Activated CD4-positive, alpha-beta T cell treated with anti-CD3 and anti-CD28 coated beads, Interleukin-2, amount 50 U/mL, for 4 hours (primary cell): ENCODE measurements at regions not wholly inside any gene's neighbourhood (a gene's known extent, or its start where the extent isn't known, plus 50 kb on each side); places are given as distances from the start of the nearest gene placed in this dataset.
"Not testable (repeated sequence)": the region's sequence is repeated elsewhere in the genome, so short reads cannot be mapped to it uniquely, and the experiment has no call there.

ENCODE experiments used
- DNase-seq, 2 experiments: peaks; one replicate each; pipeline ENCODE4 v3.0.0-alpha.2; 2020

DNA sequence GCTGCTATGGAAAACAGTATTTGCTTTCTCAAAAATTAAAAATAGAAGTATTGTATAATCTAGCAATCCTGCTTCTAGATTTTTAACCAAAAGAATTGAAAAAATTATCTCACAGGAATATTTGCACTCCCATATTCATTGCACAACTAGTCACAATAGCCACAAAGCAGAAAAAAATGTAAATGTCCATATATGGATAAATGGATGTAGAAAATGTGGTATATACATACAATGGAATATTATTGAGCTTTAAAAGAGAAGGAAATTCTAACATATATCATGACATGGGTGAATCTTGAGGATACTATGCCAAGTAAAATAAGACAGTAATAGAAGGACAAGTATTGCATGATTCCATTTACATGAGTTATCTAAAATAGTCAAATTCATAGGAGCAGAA, 2753.0 kb downstream of the PCDH9 start:
- DNase-seq: no peak

DNA sequence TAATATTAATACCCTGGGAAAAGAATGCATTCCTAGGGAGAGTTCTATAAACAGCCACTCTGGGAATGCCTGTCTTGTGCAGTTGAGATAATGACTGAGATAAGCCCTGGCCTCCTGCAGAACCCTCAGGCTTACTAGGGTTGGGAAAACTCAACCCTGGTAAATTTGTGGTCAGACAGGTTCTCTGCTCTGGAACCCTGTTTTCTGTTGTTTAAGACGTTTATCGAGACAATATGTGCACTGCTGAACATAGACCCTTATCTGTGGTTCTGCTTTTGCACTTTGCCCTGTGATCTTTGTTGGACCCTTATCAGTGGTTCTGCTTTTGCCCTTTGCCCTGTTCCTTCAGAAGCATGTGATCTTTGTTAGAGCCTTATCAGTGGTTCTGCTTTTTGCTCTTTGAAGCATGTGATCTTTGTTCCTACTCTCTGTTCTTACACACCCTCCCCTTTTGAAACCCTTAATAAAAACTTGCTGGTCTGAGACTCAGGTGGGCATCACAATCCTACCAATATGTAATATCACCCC, 2754.0 kb downstream of the PCDH9 start:
- DNase-seq: not testable (repeated sequence)

DNA sequence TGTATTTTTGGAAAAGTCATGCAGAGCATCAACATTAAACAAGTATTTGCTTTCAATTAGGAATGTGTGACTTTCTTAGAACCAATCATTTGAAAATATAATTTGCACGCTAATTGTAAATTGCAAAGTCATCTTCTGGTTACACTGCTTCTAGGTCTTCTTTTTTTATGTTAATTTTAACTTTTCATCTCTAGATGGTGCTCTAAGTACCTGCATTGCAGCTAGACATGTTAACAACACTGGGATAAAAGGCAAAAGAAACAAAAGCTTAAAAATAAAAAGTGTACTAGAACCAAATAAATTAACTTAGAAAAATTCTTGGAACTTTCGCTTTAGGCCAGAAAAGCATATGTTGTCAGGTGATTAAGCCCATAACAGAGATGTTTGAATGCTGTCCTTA, 2758.2 kb downstream of the PCDH9 start:
- no peak for DNase-seq

- DNase-seq: no peak
Measured at GRCh38 chr13:64470751-64471150, 2759.4 kb downstream of the PCDH9 start.

DNA sequence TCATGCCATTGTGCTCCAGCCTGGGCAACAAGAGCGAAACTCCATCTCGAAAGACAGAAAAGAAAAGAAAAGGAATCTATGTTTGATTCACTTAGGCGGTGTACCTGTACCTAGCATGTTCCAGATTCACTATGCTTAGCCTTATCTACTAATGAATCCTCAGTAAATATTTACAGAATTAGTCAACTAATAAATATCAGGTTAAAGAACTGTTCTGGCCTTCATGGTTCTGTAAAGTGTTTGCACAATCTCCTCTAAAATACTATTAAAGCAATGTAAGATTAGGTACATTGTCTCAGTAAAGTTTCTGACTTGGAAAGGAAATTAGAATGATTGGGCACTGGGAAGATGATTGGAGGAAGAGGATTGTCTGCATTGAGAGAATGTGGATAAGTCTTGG, 2770.4 kb downstream of the PCDH9 start:
- DNase-seq: no peak

GRCh38 chr13:64457976-64458375, 2772.2 kb downstream of the PCDH9 start:
- no peak for DNase-seq

DNA sequence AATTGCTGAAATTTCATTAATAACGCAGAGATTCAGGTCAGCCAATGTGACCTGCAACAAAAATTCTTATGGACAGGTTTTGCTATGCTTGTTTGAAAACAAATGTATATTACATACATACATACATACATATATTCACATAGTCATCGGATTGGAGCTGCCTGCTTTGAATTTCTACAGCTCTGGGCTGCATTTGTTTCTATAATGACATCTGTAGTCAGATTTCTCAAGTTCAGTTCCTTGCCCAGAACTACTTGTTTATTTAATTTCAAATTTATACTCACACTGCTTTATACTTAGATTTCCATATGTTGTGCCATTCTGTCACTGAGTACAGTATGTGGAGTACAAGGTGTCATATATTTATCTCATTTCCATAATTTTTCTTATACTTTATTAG, 2775.0 kb downstream of the PCDH9 start:
- DNase-seq: no peak

- no peak for DNase-seq
Measured at GRCh38 chr13:64453831-64454230, 2776.3 kb downstream of the PCDH9 start.

- DNase-seq: no peak
Measured at GRCh38 chr13:64446372-64446771, 2783.8 kb downstream of the PCDH9 start.

- no peak for DNase-seq
Measured at GRCh38 chr13:64441740-64442139, 2788.4 kb downstream of the PCDH9 start.

DNA sequence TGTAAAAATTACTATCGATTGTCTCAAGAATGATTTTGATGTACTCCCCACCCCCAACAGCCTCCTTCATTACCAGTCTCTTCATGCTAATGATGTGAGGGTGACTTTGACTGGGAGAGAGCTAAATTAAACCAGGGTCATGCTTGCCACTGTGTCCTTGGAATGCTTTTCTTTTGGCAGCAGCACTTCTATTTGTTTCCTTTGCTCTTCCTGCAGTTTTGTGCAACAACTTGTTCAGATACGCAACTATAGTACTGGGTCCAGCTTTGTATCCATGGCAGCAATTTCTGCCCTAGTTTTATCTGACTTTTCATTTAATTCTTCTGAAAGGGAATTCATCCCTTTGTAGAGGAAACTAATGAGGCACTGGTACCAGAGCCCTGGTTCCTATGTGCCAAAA, 2792.1 kb downstream of the PCDH9 start:
- no peak for DNase-seq

DNA sequence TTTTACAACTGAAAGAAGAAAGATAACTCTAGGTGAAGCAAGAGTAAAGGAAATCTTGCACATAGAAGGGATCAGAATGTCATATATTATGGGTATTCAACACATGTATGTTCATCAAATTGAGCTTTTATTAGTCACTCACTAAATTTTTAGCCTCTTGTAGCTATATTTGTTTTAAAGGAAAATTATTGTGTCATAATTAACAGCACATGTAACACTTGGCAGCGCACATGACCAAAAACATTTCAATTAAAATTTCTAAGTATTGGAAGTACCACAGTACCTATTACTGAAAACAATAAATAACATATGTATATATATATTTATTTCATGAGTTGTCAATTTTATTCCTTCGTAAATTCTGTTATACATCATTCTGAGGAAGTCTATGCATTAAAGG, 2800.4 kb downstream of the PCDH9 start:
- no peak for DNase-seq

- no peak for DNase-seq
Measured at GRCh38 chr13:64428196-64428595, 2801.9 kb downstream of the PCDH9 start.

- DNase-seq: no peak
Measured at GRCh38 chr13:64423467-64423866, 2806.7 kb downstream of the PCDH9 start.

GRCh38 chr13:64420181-64420580, 2810.0 kb downstream of the PCDH9 start:
- DNase-seq: no peak

GRCh38 chr13:64417581-64417980, 2812.6 kb downstream of the PCDH9 start:
- no peak for DNase-seq

- no peak for DNase-seq
Measured at GRCh38 chr13:64414381-64414780, 2815.8 kb downstream of the PCDH9 start.

GRCh38 chr13:64413529-64413928, 2816.6 kb downstream of the PCDH9 start:
- DNase-seq: no peak

DNA sequence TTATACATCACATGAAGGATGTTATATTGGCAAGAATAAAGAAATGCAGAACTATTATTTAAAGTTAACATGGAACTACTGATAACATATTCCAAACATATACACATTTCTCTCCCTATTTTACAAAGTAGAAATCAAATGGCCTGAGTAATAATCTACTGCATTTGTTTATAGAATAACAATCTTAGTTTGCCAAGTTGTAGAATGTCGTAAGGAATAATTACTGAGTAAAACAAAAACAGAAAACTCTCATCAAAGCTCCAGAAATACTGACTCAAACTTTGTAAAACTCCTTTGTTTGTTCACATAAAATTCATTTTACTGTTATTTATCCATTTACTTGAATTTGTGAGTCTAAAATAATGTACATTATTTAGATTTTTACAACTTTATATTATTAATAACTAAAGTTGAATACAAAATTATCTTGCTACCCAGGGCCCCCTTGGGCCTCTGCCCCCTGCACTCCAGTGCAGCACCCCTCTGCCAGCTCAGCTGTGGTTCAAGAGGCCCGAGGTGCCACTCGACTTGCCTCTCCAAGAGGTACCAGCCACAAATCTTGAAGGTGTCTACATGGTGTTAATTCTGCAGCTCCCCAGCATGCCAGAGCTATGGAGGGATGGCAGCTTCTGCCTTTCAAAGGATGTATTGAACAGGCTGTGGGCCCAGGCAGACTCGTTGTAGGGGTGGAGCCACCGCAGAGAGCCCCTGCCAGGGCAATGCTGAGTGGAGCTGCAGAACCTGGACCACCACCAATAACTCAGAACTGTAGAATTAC, 2819.7 kb downstream of the PCDH9 start:
- DNase-seq: no peak

DNA sequence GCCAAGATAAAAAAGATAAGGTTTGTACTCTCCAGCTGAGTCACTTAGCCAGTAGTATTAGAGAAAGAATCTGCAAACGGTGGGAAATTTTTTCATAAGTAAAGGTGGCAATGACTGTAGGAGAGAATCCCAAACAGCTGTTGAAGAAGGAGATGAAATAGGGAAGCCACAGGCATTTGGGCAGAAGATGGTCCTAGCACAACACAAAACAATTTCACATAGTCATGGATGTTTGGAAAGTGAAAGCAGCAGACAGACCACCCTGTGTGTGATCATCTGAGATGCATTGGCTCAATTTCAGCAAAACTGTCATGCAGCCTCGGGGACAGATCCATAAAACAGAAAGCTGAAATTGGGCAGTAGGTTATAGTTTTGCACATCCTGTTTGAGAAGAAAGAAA, 2832.4 kb downstream of the PCDH9 start:
- DNase-seq: no peak

GRCh38 chr13:64377606-64378005, 2852.5 kb downstream of the PCDH9 start:
- no peak for DNase-seq

DNA sequence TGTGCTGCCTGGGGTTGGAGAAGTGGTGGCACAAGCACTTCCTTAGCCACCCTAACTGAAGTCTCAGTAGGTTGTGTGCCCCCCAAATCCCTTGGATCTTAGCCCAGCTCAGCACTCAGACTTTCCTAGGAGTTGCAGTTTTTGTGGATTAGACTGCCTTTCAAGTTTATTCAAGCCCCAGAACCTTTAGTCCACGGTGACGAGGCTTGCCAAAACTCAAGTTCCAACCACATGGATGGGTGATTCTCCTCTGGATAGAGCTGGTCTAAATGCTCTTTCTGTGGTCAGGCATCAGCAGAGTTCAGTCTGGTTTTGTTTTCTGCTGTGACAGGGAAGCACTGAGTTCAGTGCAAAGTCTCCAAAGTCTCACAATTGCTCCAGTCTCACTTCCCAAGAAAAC, 2858.7 kb downstream of the PCDH9 start:
- no peak for DNase-seq

GRCh38 chr13:64371045-64371444, 2859.1 kb downstream of the PCDH9 start:
- DNase-seq: no peak

DNA sequence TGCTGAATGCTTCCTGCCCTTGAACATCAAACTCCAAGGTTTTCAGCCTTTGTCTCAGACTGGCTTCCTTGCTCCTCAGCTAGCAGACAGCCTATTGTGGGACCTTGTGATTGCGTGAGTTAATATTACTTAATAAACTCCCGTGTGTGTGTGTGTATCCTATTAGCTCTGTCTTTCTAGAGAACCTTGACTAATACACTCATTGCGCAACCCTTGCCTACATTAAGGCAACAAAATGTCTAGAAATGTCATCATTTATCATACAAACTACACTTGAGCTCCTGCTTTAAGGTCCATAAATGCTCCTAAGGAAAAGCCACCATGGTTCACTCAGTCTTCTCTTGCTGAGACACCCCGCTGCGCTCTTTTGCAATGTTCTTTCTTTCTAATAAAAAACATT, 2861.0 kb downstream of the PCDH9 start:
- DNase-seq: no peak

GRCh38 chr13:64362564-64362963, 2867.6 kb downstream of the PCDH9 start:
- no peak for DNase-seq
